Cerebellar nuclear complex (tissue), 1 donor: ENCODE measurements at regions not wholly inside any gene's neighbourhood (a gene's known extent, or its start where the extent isn't known, plus 50 kb on each side); places are given as distances from the start of the nearest gene placed in this dataset.
A peak's percentile ranks its signal among the peaks of the same experiment; 100 is the strongest.
"Not testable (repeated sequence)": the region's sequence is repeated elsewhere in the genome, so short reads cannot be mapped to it uniquely, and the experiment has no call there.

ENCODE experiments used
- DNase-seq, 2 experiments: peaks; one replicate each; lab custom pipeline; 2025; lab: John Stamatoyannopoulos, UW

DNA sequence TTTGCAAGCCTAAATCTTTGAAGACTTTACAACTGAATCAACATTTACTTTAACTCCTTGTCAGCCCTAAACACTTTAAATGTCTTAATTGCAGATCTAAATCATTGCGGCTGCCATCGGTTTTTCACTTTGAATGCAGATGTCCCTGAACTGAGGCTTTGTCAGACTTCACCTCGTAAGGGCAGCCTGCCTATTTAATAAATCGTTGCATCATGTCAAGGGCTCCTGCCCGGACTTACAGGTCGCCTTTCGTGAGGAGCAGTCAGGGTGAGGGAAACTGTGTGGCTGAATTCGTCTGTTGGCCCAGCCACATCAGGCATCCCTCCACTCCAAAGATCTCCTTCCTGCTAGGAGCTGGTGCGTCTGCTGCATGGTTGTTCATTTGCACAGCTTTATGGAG lies 368.2 kb upstream of the NPVF start:
- DNase-seq, result no peak

DNA sequence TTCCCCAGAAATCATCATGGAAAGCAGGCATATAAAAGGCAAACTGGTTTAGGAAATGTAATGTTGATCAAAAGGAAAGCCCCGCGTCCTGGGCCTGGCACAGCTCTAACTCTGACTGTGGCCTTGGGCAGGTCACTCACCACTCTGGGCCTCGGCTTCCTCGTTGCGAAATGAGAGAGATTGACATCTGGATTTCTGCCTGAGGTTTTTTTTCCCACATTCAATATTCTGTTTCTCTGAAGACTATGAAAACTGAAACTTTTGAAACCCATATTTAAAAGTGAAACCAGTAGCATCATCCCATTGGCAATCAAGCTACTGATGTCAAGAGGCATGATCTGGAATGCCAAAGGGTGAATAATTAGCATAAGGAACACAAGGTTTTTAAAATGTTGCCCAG lies 369.7 kb upstream of the NPVF start:
- no peak for DNase-seq

DNA sequence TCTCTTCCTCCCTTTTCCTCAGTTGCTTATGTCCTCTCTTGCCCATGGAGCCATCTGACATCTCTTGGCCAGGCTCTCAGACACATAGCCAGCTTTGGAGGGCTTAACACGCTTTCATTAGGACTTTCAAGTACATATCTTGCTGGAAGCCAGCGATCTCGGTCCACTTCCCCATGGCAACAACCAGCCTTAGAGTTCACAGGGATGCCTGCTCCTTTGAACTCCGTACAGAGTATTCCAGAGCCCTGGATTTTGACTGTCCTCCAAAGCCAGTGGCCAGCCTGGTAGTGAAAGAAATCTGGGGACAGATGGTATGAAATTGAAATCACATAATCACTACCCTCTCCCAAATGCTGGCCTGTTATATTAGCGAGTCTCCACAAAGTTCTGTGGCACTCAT lies 370.5 kb upstream of the NPVF start:
- no peak for DNase-seq

DNA sequence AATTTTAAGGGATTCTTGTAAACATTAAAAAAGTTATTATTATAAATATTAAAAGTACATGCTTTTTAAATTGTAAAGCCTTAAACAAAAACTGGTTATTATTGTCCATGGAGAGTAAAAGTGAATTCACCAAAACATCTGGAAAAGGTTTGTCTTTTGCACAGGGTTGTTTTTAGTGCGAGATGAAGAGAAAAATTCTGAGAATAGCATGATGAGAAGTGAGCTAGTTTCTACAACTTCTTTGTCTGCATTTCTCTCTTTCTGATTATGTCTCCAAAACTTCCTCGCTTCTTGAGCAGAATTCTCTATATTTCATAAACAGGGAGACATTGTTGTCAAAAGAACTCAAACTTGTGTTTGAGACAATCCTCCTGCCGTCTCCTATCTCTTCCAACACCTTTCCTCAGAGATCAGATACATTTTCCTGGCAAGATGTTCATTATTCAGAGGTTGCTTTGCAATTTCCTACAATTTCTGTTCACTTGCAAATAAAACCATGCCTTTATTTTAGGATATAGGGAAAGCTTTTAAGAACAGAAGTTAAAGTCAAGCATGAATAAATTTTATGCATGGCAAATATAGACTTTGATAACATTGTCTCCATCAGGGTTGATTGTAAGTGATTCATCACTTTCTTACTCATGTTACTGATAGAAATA lies 372.1 kb upstream of the NPVF start:
- DNase-seq, result no peak

DNA sequence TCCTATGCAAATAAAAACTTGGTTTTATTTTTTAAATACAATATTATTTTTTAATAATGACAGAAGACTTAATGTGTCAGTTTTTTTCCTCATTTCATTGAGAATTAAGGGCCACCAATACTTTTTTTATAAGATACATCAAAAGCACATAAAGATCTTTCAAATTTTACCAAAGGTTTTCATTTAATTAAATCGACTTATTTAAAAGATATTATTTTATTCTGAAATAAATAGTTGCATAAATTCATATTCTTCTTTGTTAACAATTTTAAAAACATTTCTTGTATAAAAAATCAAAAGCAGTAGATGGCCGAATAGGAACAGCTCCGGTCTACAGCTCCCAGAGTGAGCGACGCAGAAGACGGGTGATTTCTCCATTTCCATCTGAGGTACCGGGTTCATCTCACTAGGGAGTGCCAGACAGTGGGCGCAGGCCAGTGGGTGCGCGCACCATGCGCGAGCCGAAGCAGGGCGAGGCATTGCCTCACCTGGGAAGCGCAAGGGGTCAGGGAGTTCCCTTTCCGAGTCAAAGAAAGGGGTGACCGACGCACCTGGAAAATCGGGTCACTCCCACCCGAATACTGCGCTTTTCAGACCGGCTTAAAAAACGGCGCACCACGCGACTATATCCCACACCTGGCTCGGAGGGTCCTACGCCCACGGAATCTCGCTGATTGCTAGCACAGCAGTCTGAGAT lies 374.6 kb upstream of the NPVF start:
- not testable (repeated sequence) for DNase-seq

DNA sequence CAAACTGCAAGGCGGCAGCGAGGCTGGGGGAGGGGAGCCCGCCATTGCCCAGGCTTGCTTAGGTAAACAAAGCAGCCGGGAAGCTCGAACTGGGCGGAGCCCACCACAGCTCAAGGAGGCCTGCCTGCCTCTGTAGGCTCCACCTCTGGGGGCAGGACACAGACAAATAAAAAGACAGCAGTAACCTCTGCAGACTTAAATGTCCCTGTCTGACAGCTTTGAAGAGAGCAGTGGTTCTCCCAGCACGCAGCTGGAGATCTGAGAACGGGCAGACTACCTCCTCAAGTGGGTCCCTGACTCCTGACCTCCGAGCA lies 375.1 kb upstream of the NPVF start:
- DNase-seq, result not testable (repeated sequence)

DNA sequence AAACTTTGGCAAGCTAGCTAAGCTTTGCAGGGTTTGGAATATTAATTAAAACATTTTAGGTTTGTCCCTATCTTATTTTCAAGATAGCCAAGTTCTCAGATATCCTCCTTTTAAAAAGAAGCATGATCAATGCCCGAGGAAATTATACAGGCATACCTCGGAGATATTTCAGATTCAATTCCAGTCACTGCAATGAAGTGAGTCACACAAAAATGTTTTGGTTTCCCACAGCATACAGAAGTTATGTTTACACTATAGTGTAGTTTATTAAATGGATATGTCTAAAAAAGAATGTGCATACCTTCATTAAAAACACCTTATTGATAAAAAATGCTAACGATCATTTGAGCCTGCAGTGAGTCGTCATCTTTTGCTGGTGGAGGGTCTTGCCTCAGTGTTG lies 382.9 kb upstream of the NPVF start:
- no peak for DNase-seq

DNA sequence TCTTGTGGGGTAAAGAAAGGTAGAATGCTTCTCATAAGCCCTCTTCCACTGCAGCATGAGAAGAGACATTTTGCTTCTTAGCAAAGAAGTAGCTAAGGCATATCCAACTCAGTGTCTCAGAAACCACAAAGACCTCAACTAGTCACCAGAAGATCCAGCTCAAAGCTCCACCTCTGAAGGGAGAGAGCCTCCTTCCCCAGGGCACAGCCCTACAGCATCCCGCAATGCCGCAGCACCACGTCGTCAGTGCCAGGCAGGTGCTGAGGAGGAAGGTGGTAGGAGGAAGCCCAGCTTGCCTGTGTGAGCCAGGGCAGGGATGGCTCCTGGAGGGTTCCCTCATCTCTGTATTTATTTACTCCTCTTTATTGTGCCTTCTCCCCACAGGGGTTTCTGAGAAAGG lies 385.6 kb upstream of the NPVF start:
- no peak for DNase-seq

DNA sequence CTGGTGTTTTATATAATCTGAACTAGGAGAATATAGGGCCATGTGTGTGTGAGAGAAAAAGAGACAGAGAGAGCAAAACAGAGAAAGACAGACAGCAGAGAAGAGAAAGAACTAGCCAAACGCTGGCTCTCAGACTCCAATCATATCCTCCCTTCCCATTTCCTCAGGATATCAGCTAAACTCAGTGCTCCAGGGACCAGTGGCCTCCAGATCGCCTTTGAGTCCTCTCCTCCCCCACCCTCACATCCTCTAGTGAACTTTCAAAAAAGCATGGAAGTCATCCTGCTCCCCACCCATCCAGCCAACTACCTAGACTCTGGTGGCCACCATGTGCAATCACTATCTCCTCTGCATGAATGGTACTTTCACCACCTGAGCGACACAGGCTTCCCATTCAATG lies 386.1 kb upstream of the NPVF start:
- no peak for DNase-seq

DNA sequence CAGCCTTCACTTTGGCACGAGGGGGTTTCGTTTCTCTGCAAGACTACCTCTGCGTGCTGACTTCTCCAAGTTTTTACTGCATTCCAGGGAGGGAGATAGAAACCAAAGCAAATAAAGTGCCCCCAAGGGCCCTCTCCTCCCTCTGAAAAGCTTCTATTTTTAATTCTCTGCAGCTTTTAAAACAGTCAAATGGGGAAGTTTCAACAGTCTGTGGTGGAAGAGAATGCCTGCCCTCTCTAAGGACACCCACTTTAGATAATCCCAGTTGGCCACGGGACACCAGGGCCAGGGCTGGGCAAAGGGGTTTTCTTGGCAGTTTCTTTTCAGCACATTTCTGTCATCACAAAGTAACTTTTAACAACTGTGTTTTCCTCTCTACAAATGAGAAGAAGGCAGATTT lies 386.7 kb upstream of the NPVF start:
- no peak for DNase-seq

DNA sequence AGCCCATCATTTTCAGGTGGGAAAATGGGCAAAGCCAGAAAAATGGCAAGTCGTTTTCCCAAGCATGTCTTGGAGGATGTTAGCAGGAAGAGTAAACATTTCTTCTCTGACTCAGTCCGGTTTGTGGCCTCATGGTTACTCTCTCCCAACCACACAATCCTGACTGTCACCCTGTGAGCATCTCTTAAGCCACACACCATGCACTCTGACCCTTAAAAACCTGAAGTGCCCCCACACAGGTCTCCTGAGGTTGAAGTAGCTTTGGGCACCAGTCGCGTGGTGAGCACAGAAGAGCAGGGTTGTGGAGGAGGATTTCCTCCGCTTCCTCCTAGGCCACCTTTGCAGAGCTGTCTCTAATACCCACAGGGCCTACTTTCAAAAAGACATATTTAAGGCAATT lies 387.3 kb upstream of the NPVF start:
- no peak for DNase-seq

DNA sequence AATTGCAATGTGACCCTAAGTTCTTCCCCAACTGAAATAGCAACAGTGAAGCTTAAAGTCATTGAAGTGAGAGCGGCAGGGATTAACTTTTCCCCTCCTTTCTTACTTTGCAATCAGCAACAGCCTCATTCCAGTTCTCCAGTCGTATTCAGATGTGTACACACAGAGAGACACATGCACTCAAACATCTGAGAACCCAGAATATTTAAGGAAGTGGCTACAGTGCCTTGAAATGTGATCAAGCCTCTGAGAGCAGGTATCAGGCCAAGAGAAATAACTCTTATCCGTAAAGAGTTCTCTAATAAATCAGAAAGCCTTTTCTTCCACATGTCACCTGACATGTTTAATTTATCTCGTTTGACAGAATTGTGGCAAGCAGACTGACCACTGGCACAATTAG lies 388.9 kb upstream of the NPVF start:
- no peak for DNase-seq

DNA sequence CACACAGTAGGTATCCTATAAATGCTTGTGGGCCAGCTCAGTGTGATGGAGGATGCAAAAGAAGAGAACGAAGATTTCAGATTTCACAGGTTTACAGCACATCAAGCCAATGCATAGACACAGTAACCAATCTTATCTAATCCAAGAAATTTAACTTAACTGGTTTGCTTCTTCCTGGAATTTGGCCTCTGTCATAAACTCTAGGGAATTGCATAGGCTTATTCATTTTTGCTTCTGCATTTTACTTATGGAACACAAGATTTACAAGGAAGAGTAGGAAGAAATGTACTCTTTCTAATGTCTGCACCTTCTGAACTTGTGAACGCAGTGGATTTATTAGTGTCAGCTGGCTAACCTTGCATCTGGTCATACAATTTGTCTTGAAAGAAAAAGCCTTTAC lies 389.4 kb upstream of the NPVF start:
- no peak for DNase-seq

DNA sequence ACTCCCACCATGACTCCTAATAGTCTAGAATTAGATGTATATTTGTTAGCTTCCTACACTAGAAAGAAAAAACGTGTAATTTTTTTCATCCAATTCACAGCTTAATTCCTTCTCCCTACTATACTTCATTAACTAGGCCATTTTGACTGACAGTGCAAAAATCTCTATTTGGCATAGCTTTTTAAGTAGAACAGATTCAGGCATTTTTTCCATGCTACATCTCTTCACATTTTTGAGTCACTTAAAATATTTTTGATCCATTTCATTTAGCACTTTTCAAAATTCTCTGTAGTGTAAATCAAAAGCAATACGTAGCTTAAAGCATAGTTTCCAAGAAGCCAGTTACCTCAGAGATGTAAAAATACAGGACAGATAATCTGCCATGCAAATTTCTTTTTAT lies 391.1 kb upstream of the NPVF start:
- DNase-seq, result no peak

DNA sequence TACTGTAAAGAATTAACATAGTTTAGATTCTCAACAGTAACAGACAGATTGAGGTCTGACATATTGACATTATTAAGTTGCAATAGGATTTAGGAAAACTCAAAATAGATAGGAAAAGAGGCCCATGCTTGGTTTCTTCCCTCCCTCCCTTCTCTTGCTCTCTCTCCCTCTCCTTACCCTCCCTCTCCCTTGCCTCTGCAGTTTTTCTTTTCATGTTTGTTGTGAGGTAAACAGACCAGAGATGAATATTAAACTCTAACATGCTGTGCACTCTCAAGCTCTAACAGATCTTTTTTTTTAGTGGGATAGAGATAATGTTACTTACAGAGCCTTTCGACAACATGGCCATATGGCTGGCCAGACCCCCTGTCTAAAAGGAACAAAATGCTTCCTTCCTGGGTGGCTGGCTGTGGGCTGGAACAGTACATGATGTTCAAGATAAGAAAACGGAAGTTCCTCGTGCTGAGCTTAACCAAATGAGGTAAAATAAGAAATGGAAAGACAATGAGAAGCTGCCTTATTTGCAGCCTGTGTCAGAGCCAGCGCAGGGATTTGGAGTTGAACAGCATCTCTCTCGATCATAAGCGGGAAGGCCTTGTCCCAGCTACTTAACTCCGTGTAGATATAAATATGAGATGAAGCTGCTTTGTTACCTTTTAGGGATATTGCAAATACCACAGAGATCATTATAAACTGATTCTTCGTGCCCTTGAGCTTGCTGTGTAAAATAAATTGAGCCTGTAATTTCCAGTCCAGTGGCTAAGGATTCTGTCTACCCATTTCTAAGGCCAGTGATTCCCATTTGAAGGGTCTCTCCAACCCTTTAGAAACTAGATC lies 391.9 kb upstream of the NPVF start:
- DNase-seq, result peak; percentile 26 to 83

DNA sequence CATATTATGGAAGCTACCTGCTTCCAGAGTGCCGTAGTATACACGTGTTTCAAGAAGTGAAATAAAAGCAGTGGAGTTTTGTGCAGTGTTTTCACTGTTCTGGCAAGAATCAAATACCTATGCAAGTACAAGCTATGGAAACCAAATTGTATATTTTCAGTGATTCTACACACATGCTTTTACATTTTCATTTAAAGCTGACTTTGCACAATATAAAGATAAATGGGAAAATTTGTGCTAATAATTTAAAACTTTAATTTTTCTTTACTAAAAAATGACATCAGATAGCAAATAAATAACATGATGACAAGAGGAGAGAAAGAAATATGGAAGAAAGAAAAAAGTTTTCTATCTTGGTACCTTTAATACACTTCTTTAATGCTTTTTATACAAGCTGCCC lies 393.7 kb upstream of the NPVF start:
- no peak for DNase-seq

DNA sequence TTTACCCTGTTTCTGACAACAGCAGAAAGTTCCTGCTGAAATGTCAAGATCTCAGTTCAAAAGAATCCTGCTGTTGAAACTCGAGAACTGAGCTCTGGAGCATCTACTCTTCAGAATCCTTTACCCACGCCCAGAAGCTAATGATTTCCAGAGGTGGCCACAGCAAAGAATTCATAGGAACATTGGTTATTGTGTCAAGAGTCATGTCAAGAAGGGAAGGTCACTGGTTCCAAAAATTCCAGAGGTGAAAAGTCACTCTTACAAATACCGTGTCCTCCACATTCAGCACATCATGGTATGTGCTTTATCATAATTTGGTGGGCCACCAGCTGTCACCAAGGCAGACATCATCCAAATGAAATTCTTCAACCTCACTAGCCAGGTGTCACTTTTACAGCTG lies 394.4 kb upstream of the NPVF start:
- DNase-seq, result no peak

DNA sequence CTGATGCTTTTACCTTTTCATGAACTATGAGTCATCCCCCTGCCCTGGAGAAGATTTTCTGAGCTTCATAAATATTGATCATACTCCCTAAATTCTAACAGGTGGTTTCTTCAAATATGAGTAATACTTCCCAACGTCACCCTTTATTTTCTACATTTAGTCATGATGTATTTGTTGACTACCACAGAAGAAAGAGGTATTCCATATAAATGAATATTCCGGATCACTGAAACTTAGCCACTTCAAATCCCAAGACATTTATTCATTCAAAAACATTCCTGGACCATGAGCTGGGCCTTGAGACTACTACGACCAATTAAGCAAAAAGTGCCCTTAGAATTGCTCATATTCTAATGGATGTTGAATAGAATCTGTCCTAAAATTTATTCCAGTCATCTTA lies 395.8 kb upstream of the NPVF start:
- no peak for DNase-seq

DNA sequence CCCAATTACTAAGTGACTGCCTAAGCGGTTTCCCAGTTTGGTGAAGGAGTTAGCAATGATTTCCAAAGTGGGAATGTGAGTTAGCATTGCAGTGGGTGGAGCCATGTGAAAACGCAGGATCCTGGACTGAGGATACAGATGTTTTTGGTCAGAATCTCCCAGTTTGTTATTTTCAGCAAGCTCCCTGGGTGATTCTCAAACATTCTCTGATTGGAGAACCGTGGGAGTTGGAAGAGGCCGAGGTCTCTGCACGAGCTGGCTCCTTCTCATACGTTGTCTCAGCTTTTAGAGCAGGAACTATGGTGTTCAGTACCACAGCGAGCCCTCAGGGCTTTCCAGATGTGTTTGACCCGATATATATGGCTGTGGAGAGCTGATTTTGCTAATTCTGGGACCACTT lies 396.5 kb upstream of the NPVF start:
- no peak for DNase-seq

DNA sequence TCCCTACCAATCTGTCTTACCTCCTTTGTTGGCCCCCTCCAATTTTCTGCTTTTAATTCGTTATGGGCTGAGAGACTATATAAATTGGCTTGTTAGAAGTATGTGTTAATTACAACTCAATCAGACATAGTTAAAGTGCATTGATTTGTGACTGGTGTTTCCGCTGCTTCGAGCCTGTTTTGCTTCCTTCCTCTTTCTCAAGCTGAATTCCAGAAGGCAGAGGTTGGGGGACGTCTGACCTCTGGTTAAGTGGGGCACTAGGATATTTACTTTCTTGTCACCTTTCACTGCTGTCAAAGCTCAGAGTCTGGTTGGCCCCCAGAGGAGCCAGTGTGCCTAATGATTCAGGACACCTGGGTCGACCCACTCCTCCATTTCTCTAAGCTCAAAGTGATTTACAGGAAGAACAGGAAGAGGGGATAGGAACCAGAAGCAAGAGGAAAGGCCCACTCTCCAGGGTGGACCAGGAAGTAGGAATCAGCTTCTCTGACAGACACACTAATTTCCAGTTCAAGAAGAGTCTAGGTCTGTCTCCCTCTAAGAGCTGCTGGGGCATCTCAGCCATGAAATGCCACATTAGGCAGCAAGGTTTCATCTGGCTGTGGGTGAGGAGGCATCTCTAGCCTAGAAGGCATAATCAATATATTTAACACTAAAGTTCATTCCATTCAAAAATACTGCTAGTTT lies 397.2 kb upstream of the NPVF start:
- DNase-seq, result no peak

DNA sequence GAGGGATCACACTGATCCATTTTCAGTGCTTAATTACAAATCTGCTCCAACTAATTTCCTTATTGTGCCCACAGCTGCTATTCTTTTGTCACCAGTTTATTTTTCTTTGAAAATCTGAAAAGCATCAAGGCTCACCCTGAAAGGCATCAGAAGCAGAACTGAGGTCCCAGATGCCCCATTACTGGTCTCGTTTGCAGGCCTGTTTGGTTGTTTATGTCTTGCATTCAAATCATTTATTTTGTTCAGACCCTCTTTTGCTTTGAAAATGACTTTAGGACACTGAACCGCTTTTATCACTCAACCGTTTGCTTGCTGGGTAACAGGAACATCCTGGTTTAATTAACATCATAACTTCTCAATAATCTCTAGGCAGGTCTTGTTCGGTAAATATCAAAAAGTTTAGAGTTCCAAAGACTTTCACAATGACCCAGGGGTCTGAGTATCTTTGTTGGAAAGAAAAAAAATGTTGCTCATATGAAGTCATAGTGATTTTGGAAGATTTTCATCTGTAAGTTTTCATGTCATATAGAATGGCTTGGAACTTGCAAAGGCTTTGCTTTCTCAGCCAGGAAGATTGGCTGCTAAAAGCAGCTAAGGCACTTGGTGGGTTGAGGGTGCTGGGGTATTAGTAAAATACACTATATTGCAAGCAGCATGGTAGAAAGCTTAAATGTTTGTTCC lies 398.3 kb upstream of the NPVF start:
- DNase-seq, result no peak

DNA sequence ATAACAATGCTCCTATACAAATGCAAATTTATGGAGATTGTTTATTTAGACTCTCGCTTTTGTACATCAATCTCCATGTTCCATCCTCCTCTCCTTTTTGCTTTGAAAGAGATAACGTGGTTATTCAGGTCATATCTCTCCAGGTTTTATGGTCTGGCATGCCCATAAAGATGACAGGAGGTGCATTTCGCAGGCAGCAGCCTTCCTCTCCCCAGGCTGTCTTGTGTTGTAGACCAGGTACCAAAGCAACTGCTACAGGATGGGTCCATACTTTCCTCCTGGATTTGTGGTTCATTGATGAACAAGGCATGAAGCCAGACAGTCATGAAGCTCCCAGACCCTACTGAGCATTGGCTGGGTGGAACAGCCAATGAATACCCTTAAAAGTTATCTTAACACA lies 400.2 kb upstream of the NPVF start:
- peak; percentile 59 to 71 for DNase-seq
